HCT116 (cell line): ENCODE measurements at regions not wholly inside any gene's neighbourhood (a gene's known extent, or its start where the extent isn't known, plus 50 kb on each side); places are given as distances from the start of the nearest gene placed in this dataset.

Source experiments
- ATAC-seq: fragments of 200-7000 bp; cut with Tn5 transposase; 2 replicates; pipeline ENCODE4 v1.9.1; 2020; ENCODE audit warnings: mild to moderate bottlenecking, moderate library complexity
- BruUV-seq: library from RNA; stranded (reverse); fragments of 400-500 nt; replicated peaks from 2 replicates; lab custom pipeline; 2021; lab: Mats Ljungman, UMichigan
- CTCF ChIA-PET: fragments of 300-600 bp; sonication (Branson Sonifier 250); formaldehyde crosslinking; loops from one replicate; lab custom pipeline; 2021; ENCODE audit warnings: antibody characterized with exemption; lab: Charles Lee
- POLR2A ChIA-PET: fragments of 300-600, 350-600 bp; sonication (Branson Sonifier 250); formaldehyde crosslinking; loops from one replicate; lab custom pipeline; 2021; ENCODE audit warnings: antibody characterized with exemption; lab: Charles Lee
- RAD21 ChIA-PET, 2 experiments: fragments of 300-600 bp; sonication (Branson Sonifier 250); formaldehyde crosslinking; loops; one replicate each; lab custom pipeline; 2023; ENCODE audit warnings: low total read pairs in 2 of 2; ENCODE audit not compliant: uncharacterized antibody in 2 of 2, unreplicated experiment in 2 of 2, low non-redundant PET in 1 of 2; lab: Charles Lee
- DNase-seq: peaks from one replicate; pipeline ENCODE4 v3.0.0-alpha.2; 2010; ENCODE audit warnings: low read depth, low spot score
- H2AFZ ChIP-seq: fragments of 200-600 bp; shearing (Covaris generic), sonication (generic); 2 replicates; pipeline ENCODE4 v1.6.1; 2017; ENCODE audit warnings: low read depth, mixed run types, mixed read lengths, antibody characterized with exemption, low read length; ENCODE audit not compliant: poor library complexity, severe bottlenecking
- H3K27ac ChIP-seq: 2 replicates; pipeline ENCODE4 v1.5.1; 2012; ENCODE audit warnings: low read depth, low read length
- H3K27me3 ChIP-seq: fragments of 200-600 bp; sonication (generic); 2 replicates; pipeline ENCODE4 v1.6.1; 2016; ENCODE audit warnings: mixed run types, low read length, mixed read lengths; ENCODE audit not compliant: insufficient read depth
- H3K36me3 ChIP-seq, 2 experiments: fragments of 200-500 bp in 1 of 2; fragments of 200-600 bp in 1 of 2; sonication (Bioruptor generic) in 1 of 2; sonication (generic) in 1 of 2; 2 replicates each; pipeline versions ENCODE4 v1.5.1 to v1.6.1; 2014 to 2016; ENCODE audit warnings: low read length in 2 of 2, inconsistent platforms in 1 of 2, mixed read lengths in 1 of 2, mixed run types in 1 of 2; ENCODE audit not compliant: insufficient read depth in 2 of 2, control insufficient read depth in 1 of 2
- H3K4me1 ChIP-seq, 2 experiments: fragments of 200-600 bp in 1 of 2; sonication (generic) in 1 of 2; 2 replicates each; pipeline versions ENCODE4 v1.5.1 to v1.6.1; 2012 to 2017; ENCODE audit warnings: low read length in 2 of 2, inconsistent platforms in 1 of 2, mild to moderate bottlenecking in 1 of 2, mixed read lengths in 1 of 2, mixed run types in 1 of 2, moderate library complexity in 1 of 2; ENCODE audit not compliant: insufficient read depth in 2 of 2, control insufficient read depth in 1 of 2
- H3K4me2 ChIP-seq: fragments of 200-600 bp; sonication (generic); 2 replicates; pipeline ENCODE4 v1.6.1; 2017; ENCODE audit warnings: mixed run types, low read length, mixed read lengths
- H3K4me3 ChIP-seq, 2 experiments: fragments of 200-600 bp in 1 of 2; sonication (generic) in 1 of 2; replicated peaks in 1 of 2; 2 replicates each; pipeline ENCODE4 v1.5.1; 2011 to 2016; ENCODE audit warnings: low read length in 2 of 2, control low read depth in 1 of 2, low read depth in 1 of 2, mild to moderate bottlenecking in 1 of 2, mixed read lengths in 1 of 2, mixed run types in 1 of 2
- H3K79me2 ChIP-seq: fragments of 200-600 bp; sonication (generic); 2 replicates; pipeline ENCODE4 v1.6.1; 2017; ENCODE audit warnings: mild to moderate bottlenecking, mixed run types, low read length, moderate library complexity, mixed read lengths; ENCODE audit not compliant: insufficient read depth
- H3K9ac ChIP-seq: fragments of 200-600 bp; sonication (generic); 2 replicates; pipeline ENCODE4 v1.6.1; 2016; ENCODE audit warnings: low read length, mixed read lengths
- H3K9me2 ChIP-seq: fragments of 200-600 bp; sonication (generic), shearing (Covaris generic); 2 replicates; pipeline ENCODE4 v1.6.1; 2017; ENCODE audit warnings: mixed run types, mild to moderate bottlenecking, moderate library complexity; ENCODE audit not compliant: insufficient read depth
- H3K9me3 ChIP-seq, 2 experiments: fragments of 200-500 bp in 1 of 2; fragments of 200-600 bp in 1 of 2; sonication (Bioruptor generic) in 1 of 2; sonication (generic) in 1 of 2; 2 replicates each; pipeline ENCODE4 v1.6.1; 2014 to 2017; ENCODE audit warnings: low read length in 2 of 2, mixed read lengths in 2 of 2, inconsistent platforms in 1 of 2, low read depth in 1 of 2, mild to moderate bottlenecking in 1 of 2, mixed run types in 1 of 2, moderate library complexity in 1 of 2; ENCODE audit not compliant: control insufficient read depth in 1 of 2, insufficient read depth in 1 of 2
- H4K20me1 ChIP-seq: fragments of 200-600 bp; sonication (generic), shearing (Covaris generic); 2 replicates; pipeline ENCODE4 v1.6.1; 2017; ENCODE audit warnings: mixed run types, mild to moderate bottlenecking, moderate library complexity; ENCODE audit not compliant: insufficient read depth
- FOSL1 ChIP-seq: IDR thresholded peaks from 2 replicates; pipeline ENCODE4 v1.6.1; 2012; ENCODE audit warnings: low read depth
- JUND ChIP-seq: IDR thresholded peaks from 2 replicates; pipeline ENCODE4 v1.6.1; 2012
- REST ChIP-seq: IDR thresholded peaks from 2 replicates; pipeline ENCODE4 v1.6.1; 2012; ENCODE audit warnings: low read depth
- SRF ChIP-seq: IDR thresholded peaks from 2 replicates; pipeline ENCODE4 v1.6.1; 2012; ENCODE audit warnings: low read depth
- ZFX ChIP-seq: fragments of 450-650 bp; IDR thresholded peaks from 2 replicates; pipeline ENCODE4 v1.6.1; 2017
- intact Hi-C: fragments of 100-400 bp; cut with micrococcal nuclease; formaldehyde crosslinking; loops from 2 replicates; pipeline ENCODE4 v1.10.0; 2022
- TF ChIP-seq, protein P1 (sequence below), 3 experiments: fragments of 200-600 bp in 1 of 3; sonication (generic) in 1 of 3; IDR thresholded peaks in 2 of 3; conservative IDR thresholded peaks in 1 of 3; 2 replicates each; pipeline ENCODE4 v1.5.1; 2012 to 2017; ENCODE audit warnings: low read depth in 2 of 3, low read length in 2 of 3, antibody characterized with exemption in 1 of 3, borderline replicate concordance in 1 of 3, control low read depth in 1 of 3, mild to moderate bottlenecking in 1 of 3, mixed read lengths in 1 of 3, mixed run types in 1 of 3, moderate library complexity in 1 of 3; ENCODE audit not compliant: insufficient read depth in 1 of 3

- DNase-seq (no peak), ATAC-seq (no peak)
- TF ChIP-seq JUND (no peak), SRF (no peak), ZFX (no peak), REST (no peak), FOSL1 (no peak)
- TF ChIP-seq, protein P1, sequence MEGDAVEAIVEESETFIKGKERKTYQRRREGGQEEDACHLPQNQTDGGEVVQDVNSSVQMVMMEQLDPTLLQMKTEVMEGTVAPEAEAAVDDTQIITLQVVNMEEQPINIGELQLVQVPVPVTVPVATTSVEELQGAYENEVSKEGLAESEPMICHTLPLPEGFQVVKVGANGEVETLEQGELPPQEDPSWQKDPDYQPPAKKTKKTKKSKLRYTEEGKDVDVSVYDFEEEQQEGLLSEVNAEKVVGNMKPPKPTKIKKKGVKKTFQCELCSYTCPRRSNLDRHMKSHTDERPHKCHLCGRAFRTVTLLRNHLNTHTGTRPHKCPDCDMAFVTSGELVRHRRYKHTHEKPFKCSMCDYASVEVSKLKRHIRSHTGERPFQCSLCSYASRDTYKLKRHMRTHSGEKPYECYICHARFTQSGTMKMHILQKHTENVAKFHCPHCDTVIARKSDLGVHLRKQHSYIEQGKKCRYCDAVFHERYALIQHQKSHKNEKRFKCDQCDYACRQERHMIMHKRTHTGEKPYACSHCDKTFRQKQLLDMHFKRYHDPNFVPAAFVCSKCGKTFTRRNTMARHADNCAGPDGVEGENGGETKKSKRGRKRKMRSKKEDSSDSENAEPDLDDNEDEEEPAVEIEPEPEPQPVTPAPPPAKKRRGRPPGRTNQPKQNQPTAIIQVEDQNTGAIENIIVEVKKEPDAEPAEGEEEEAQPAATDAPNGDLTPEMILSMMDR (IDR thresholded peaks at IDR 0.05 in 2 of 3, conservative IDR thresholded peaks at IDR 0.05 in 1 of 3; ENCODE audit: borderline replicate concordance in 1 of 3, insufficient read depth in 1 of 3, low read depth in 2 of 3, low read length in 2 of 3), result no peak
- intact Hi-C loops, result no loop called here
- Histone ChIP-seq H3K9ac (no peak overlapping the region), H4K20me1 (no peaks in the 10 kb centered on the region), H3K79me2 (no peaks in the 10 kb centered on the region), H3K27ac (no peak overlapping the region), H3K9me2 (no peaks in the 10 kb centered on the region), H3K9me3 (no peaks in the 10 kb centered on the region), H3K4me2 (no peak overlapping the region), H3K4me1 (no peaks in the 10 kb centered on the region), H3K27me3 (peaks cover 27% of the 10 kb centered on the region), H3K36me3 (no peaks in the 10 kb centered on the region), H3K4me3 (no peak overlapping the region), H2AFZ (no peak overlapping the region)
- ChIA-PET CTCF (no interaction called here), RAD21 (no interaction called here), POLR2A (no interaction called here)
- BruUV-seq, result no TSS peak
These were observed 120.2 kb upstream of the GK2 start for GRCh38 chr4:79528241-79528706.
